PC-3 (cell line): ENCODE measurements at regions not wholly inside any gene's neighbourhood (a gene's known extent, or its start where the extent isn't known, plus 50 kb on each side); places are given as distances from the start of the nearest gene placed in this dataset.

Experiments used
- ATAC-seq: fragments of 200-7000 bp; cut with Tn5 transposase; 2 replicates; pipeline ENCODE4 v1.9.1; 2020; ENCODE audit warnings: mild to moderate bottlenecking, moderate library complexity
- BruUV-seq: library from RNA; stranded (reverse); fragments of 400-500 nt; replicated peaks from 2 replicates; lab custom pipeline; 2021; lab: Mats Ljungman, UMichigan
- CTCF ChIA-PET: fragments of 300-600 bp; sonication (Branson Sonifier 250); formaldehyde crosslinking; loops from one replicate; lab custom pipeline; 2022; ENCODE audit warnings: antibody characterized with exemption; lab: Charles Lee
- POLR2A ChIA-PET: fragments of 300-600 bp; sonication (Branson Sonifier 250); formaldehyde crosslinking; loops from one replicate; lab custom pipeline; 2022; ENCODE audit warnings: antibody characterized with exemption; ENCODE audit not compliant: unreplicated experiment; lab: Charles Lee
- DNase-seq: peaks from one replicate; pipeline ENCODE4 v3.0.0-alpha.2; 2015
- H2AFZ ChIP-seq: fragments of 300-600 bp; sonication (generic); 2 replicates; pipeline ENCODE4 v1.6.0; 2016; ENCODE audit warnings: antibody characterized with exemption, low read length
- H3F3A ChIP-seq: fragments of 300-600 bp; sonication (generic); one replicate; pipeline ENCODE4 v1.6.0; 2017; ENCODE audit warnings: antibody characterized with exemption, low read length, control low read depth, mild to moderate bottlenecking; ENCODE audit not compliant: unreplicated experiment
- H3K27ac ChIP-seq: fragments of 300-600 bp; sonication (generic); 2 replicates; pipeline ENCODE4 v1.5.1; 2016; ENCODE audit warnings: mild to moderate bottlenecking, low read length
- H3K27me3 ChIP-seq: fragments of 300-600 bp; sonication (generic); 2 replicates; pipeline ENCODE4 v1.6.1; 2016; ENCODE audit warnings: low read length, mixed read lengths
- H3K36me3 ChIP-seq: fragments of 300-600 bp; sonication (generic); 2 replicates; pipeline ENCODE4 v1.6.1; 2016; ENCODE audit warnings: low read depth, mixed run types, low read length, mixed read lengths
- H3K4me1 ChIP-seq: fragments of 300-600 bp; sonication (generic); 2 replicates; pipeline ENCODE4 v1.5.1; 2016; ENCODE audit warnings: low read length; ENCODE audit not compliant: insufficient read depth
- H3K4me2 ChIP-seq: fragments of 300-600 bp; sonication (generic); 2 replicates; pipeline ENCODE4 v1.6.0; 2016; ENCODE audit warnings: low read length
- H3K4me3 ChIP-seq: fragments of 300-600 bp; sonication (generic); 2 replicates; pipeline ENCODE4 v1.5.1; 2016; ENCODE audit warnings: mild to moderate bottlenecking, low read length, mixed read lengths
- H3K79me2 ChIP-seq: fragments of 300-600 bp; sonication (generic); 2 replicates; pipeline ENCODE4 v1.6.1; 2017; ENCODE audit warnings: low read length, mixed read lengths
- H3K9ac ChIP-seq: fragments of 300-600 bp; sonication (generic); 2 replicates; pipeline ENCODE4 v1.6.0; 2016; ENCODE audit warnings: mild to moderate bottlenecking, low read length
- H3K9me2 ChIP-seq: fragments of 300-600 bp; sonication (generic); replicated peaks from 2 replicates; pipeline ENCODE4 v1.6.1; 2016; ENCODE audit warnings: mixed run types, low read length, mixed read lengths
- H3K9me3 ChIP-seq: fragments of 300-600 bp; sonication (generic); 2 replicates; pipeline ENCODE4 v1.6.1; 2016; ENCODE audit warnings: low read length, mixed read lengths
- H4K20me1 ChIP-seq: fragments of 300-600 bp; sonication (generic); 2 replicates; pipeline ENCODE4 v1.6.1; 2016; ENCODE audit warnings: low read length, mixed read lengths
- EZH2 ChIP-seq: fragments of 300-600 bp; sonication (generic); IDR thresholded peaks from one replicate; pipeline ENCODE4 v1.6.1; 2017; ENCODE audit warnings: antibody characterized with exemption, mild to moderate bottlenecking, low read length; ENCODE audit not compliant: unreplicated experiment
- EZH2phosphoT487 ChIP-seq: fragments of 300-600 bp; sonication (generic); IDR thresholded peaks from 2 replicates; pipeline ENCODE4 v1.6.1; 2018; ENCODE audit warnings: mild to moderate bottlenecking, antibody characterized with exemption, low read length, borderline replicate concordance
- intact Hi-C: fragments of 100-400 bp; cut with micrococcal nuclease; formaldehyde crosslinking; loops from 2 replicates; pipeline ENCODE4 v1.9.0; 2023
- TF ChIP-seq, protein P1 (sequence below): fragments of 300-600 bp; sonication (generic); conservative IDR thresholded peaks from 2 replicates; pipeline ENCODE4 v1.5.1; 2017; ENCODE audit warnings: antibody characterized with exemption, low read depth, mild to moderate bottlenecking, low read length

DNA sequence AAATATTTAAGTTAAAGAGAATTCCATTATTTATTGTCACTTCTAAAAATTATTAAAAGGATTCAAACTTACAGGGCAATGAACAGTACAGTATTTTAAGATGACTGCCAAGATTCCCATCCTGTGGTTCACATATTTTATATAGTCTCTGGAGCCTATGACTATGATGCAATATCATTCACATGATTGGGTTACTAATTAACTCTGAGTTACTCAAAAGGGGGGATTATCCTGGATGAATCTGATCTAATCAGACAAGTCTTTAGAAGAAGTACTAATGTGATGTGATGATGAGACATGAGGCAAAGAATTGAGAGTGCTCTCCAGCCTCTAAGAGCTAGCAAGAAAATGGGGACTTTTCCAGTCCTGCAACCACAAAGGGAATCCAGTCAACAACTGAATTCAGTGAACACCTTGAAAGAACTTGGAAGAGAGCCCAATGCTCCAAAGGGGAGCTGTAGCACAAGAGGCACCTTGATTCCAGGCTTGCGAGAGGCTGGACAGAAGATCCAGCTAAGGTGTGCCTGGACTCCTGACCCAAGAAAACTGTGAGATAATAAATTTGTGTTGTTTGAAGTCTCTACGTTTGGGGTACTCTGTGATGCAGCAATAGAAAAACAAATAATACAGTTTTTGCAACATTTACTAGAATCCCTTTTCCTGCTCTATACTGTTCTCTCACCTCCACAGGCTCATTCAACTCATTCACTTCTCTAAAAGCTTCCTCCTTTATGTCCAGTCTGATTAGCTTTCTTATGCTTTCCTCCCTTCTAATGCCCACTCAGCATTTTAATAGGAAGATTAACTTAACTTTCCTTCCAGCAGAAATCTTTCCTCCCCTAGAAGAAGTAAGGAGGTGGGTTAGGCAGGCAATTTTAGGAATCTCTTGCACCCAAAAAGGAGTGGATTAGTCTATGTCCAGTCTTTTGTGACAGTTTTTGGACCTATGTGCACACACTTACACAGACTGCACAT, 133.8 kb upstream of the LCORL start:
- H3K9me2 ChIP-seq = no peaks in the 10 kb centered on the region
- CTCF ChIA-PET = no interaction called here
- no TSS peak for BruUV-seq
- no peak overlapping the region for H3K27ac ChIP-seq
- H3K4me3 ChIP-seq = no peak overlapping the region
- intact Hi-C loops = no loop called here
- POLR2A ChIA-PET = no interaction called here
- no peak overlapping the region for H3K9ac ChIP-seq
- TF ChIP-seq EZH2phosphoT487 (no peak), EZH2 (no peak)
- TF ChIP-seq, protein P1, sequence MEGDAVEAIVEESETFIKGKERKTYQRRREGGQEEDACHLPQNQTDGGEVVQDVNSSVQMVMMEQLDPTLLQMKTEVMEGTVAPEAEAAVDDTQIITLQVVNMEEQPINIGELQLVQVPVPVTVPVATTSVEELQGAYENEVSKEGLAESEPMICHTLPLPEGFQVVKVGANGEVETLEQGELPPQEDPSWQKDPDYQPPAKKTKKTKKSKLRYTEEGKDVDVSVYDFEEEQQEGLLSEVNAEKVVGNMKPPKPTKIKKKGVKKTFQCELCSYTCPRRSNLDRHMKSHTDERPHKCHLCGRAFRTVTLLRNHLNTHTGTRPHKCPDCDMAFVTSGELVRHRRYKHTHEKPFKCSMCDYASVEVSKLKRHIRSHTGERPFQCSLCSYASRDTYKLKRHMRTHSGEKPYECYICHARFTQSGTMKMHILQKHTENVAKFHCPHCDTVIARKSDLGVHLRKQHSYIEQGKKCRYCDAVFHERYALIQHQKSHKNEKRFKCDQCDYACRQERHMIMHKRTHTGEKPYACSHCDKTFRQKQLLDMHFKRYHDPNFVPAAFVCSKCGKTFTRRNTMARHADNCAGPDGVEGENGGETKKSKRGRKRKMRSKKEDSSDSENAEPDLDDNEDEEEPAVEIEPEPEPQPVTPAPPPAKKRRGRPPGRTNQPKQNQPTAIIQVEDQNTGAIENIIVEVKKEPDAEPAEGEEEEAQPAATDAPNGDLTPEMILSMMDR = no peak
- no peak overlapping the region for H2AFZ ChIP-seq
- no peaks in the 10 kb centered on the region for H4K20me1 ChIP-seq
- H3K4me2 ChIP-seq = no peak overlapping the region
- no peaks in the 10 kb centered on the region for H3K36me3 ChIP-seq
- no peak for ATAC-seq
- H3F3A ChIP-seq = no peaks in the 10 kb centered on the region
- H3K4me1 ChIP-seq = no peaks in the 10 kb centered on the region
- no peak for DNase-seq
- no peaks in the 10 kb centered on the region for H3K9me3 ChIP-seq
- no peaks in the 10 kb centered on the region for H3K79me2 ChIP-seq
- no peaks in the 10 kb centered on the region for H3K27me3 ChIP-seq

DNA sequence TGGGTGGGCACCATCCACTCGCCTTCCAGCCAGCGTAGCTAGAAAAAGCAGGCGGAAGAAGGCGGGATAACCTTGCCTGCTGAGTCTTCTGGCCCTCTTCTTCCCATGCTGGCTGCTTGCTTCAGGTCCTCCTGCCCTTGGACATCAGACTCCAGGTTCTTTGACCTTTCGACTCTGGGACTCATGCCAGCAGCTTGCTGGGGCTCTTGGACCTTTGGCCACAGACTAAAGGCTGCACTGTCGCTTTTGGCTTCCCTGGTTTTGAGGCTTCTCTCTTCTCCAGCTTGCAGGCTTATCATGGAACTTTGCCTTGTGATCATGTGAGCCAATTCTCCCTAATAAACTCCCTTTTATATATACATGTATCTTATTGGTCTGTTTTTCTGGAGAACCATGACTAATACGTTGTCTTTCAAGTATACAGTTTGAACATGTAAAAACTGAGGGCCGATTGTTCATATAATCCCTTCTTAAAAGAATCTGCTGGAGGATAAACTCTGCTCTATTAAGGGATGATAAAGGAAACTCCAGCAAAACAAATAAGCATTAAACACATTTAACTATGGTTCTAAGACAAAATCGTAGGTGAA, 116.6 kb upstream of the LCORL start:
- Histone ChIP-seq H3K4me3 (no peak overlapping the region), H3K4me1 (no peaks in the 10 kb centered on the region), H3F3A (no peaks in the 10 kb centered on the region), H3K9me3 (no peaks in the 10 kb centered on the region), H3K9me2 (no peaks in the 10 kb centered on the region), H2AFZ (no peak overlapping the region), H3K4me2 (no peak overlapping the region), H3K27ac (no peak overlapping the region), H4K20me1 (no peaks in the 10 kb centered on the region), H3K9ac (no peak overlapping the region), H3K36me3 (no peaks in the 10 kb centered on the region), H3K79me2 (no peaks in the 10 kb centered on the region), H3K27me3 (no peaks in the 10 kb centered on the region)
- CTCF ChIA-PET = no interaction called here
- intact Hi-C loops = no loop called here
- no peak for TF ChIP-seq EZH2phosphoT487
- no peak for TF ChIP-seq EZH2
- TF ChIP-seq, protein P1 = no peak
- no TSS peak for BruUV-seq
- POLR2A ChIA-PET = no interaction called here
- no peak for DNase-seq
- no peak for ATAC-seq

DNA sequence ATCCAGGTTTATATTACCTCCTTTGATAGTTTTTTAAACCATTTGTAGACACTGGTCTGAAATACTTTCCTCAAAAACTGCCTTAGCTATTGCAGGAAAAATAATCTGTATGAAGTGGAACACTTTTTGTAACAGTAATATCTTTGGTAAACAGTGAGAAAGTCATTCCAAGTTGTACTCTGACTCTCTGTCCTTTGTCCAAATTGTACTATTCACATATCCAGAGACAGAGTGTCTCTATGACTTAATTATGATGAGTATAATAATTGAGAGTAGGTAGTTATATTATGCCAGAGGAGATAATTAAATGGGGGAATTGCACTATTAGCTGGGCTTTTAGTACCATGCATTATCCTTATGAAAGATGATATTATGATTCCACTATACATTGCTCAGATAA, 112.6 kb upstream of the LCORL start:
- H3K27me3 ChIP-seq = no peaks in the 10 kb centered on the region
- H3K27ac ChIP-seq = no peak overlapping the region
- ChIA-PET CTCF (no interaction called here), POLR2A (no interaction called here)
- no peak overlapping the region for H2AFZ ChIP-seq
- no peaks in the 10 kb centered on the region for H3F3A ChIP-seq
- H3K9ac ChIP-seq = no peak overlapping the region
- H3K9me2 ChIP-seq = no peaks in the 10 kb centered on the region
- no peaks in the 10 kb centered on the region for H3K4me1 ChIP-seq
- no peak for DNase-seq
- H3K79me2 ChIP-seq = no peaks in the 10 kb centered on the region
- no TSS peak for BruUV-seq
- no peaks in the 10 kb centered on the region for H3K36me3 ChIP-seq
- H3K4me2 ChIP-seq = no peak overlapping the region
- intact Hi-C loops = no loop called here
- no peaks in the 10 kb centered on the region for H4K20me1 ChIP-seq
- TF ChIP-seq EZH2phosphoT487 (no peak), EZH2 (no peak)
- TF ChIP-seq, protein P1 = no peak
- no peak overlapping the region for H3K4me3 ChIP-seq
- H3K9me3 ChIP-seq = no peaks in the 10 kb centered on the region
- no peak for ATAC-seq
